ENCODE measurements at regions not wholly inside any gene's neighbourhood (a gene's known extent, or its start where the extent isn't known, plus 50 kb on each side); places are given as distances from the start of the nearest gene placed in this dataset.

- TF ChIP-seq E2F8 (IDR thresholded peaks at IDR 0.05; ENCODE audit: low read depth, partially characterized antibody): no peak
- TF ChIP-seq NR2C1 (IDR thresholded peaks at IDR 0.05): no peak
- TF ChIP-seq BCL3 (IDR thresholded peaks at IDR 0.05; ENCODE audit: borderline replicate concordance, insufficient read depth, low read depth, low read length, poor library complexity, severe bottlenecking): no peak
- no peak for TF ChIP-seq CHD1 (IDR thresholded peaks at IDR 0.05; ENCODE audit: low read depth, low read length)
- no peak for TF ChIP-seq KDM1A (IDR thresholded peaks at IDR 0.05; ENCODE audit: borderline replicate concordance)
- TF ChIP-seq, protein P1, sequence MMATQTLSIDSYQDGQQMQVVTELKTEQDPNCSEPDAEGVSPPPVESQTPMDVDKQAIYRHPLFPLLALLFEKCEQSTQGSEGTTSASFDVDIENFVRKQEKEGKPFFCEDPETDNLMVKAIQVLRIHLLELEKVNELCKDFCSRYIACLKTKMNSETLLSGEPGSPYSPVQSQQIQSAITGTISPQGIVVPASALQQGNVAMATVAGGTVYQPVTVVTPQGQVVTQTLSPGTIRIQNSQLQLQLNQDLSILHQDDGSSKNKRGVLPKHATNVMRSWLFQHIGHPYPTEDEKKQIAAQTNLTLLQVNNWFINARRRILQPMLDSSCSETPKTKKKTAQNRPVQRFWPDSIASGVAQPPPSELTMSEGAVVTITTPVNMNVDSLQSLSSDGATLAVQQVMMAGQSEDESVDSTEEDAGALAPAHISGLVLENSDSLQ (IDR thresholded peaks at IDR 0.05): no peak
- peak; percentile 18; the same call in 1 of the 2 replicates for TF ChIP-seq TCF12 (IDR thresholded peaks at IDR 0.05; ENCODE audit: low read depth, low read length)
- TF ChIP-seq ZNF622 (IDR thresholded peaks at IDR 0.05): no peak
- TF ChIP-seq NFXL1 (IDR thresholded peaks at IDR 0.05; ENCODE audit: borderline replicate concordance): no peak
Measured at GRCh38 chr3:110814170-110815007, 257.2 kb upstream of the NECTIN3 start (continued).

All from GM12878 (cell line).